Mesothelial cell of epicardium (in vitro differentiated cells): ENCODE measurements at regions not wholly inside any gene's neighbourhood (a gene's known extent, or its start where the extent isn't known, plus 50 kb on each side); places are given as distances from the start of the nearest gene placed in this dataset.

Source experiments
- DNase-seq, 2 experiments: peaks; one replicate each; pipeline ENCODE4 v3.0.0; 2021; ENCODE audit warnings: low spot score in 2 of 2; ENCODE audit not compliant: unreplicated experiment in 2 of 2
- H3K27ac Mint-ChIP-seq: 2 replicates; pipeline ENCODE4 v1.8.0; 2021; ENCODE audit warnings: mixed read lengths
- H3K27me3 Mint-ChIP-seq: 2 replicates; pipeline ENCODE4 v1.8.0; 2021; ENCODE audit warnings: low read depth, mixed read lengths
- H3K36me3 Mint-ChIP-seq: 2 replicates; pipeline ENCODE4 v1.8.0; 2021; ENCODE audit warnings: mixed read lengths
- H3K4me1 Mint-ChIP-seq: 2 replicates; pipeline ENCODE4 v1.8.0; 2021; ENCODE audit warnings: mixed read lengths
- H3K4me3 Mint-ChIP-seq: 2 replicates; pipeline ENCODE4 v1.8.0; 2021; ENCODE audit warnings: mild to moderate bottlenecking, moderate library complexity, mixed read lengths
- H3K9me3 Mint-ChIP-seq: 2 replicates; pipeline ENCODE4 v1.8.0; 2021; ENCODE audit warnings: mixed read lengths
- CTCF ChIP-seq: fragments of 200-600 bp; sonication (generic); IDR thresholded peaks from one replicate; pipeline ENCODE4 v1.5.0; 2021; ENCODE audit warnings: antibody characterized with exemption; ENCODE audit not compliant: unreplicated experiment

GRCh38 chr2:21261591-21261990 lies 137.8 kb downstream of the TDRD15 start:
- DNase-seq = no peak

GRCh38 chr2:21262426-21262940 lies 138.7 kb downstream of the TDRD15 start:
- TF ChIP-seq CTCF = no peak
- Mint-ChIP-seq H3K27me3 (no peaks in the 10 kb centered on the region), H3K4me1 (peaks cover 24% of the 10 kb centered on the region), H3K36me3 (no peaks in the 10 kb centered on the region), H3K27ac (no peak overlapping the region), H3K9me3 (no peaks in the 10 kb centered on the region), H3K4me3 (no peak overlapping the region)
- no peak for DNase-seq

More at GRCh38 chr2:21261591-21261990, 137.8 kb downstream of the TDRD15 start:
- Mint-ChIP-seq H3K27ac (no peak overlapping the region), H3K4me1 (peaks cover 24% of the 10 kb centered on the region), H3K27me3 (no peaks in the 10 kb centered on the region), H3K4me3 (no peak overlapping the region), H3K36me3 (no peaks in the 10 kb centered on the region), H3K9me3 (no peaks in the 10 kb centered on the region)
- no peak for TF ChIP-seq CTCF

- no peaks in the 10 kb centered on the region for H3K36me3 Mint-ChIP-seq
- H3K27me3 Mint-ChIP-seq = no peaks in the 10 kb centered on the region
- no peak for TF ChIP-seq CTCF
- H3K9me3 Mint-ChIP-seq = no peaks in the 10 kb centered on the region
- DNase-seq = no peak
- no peak overlapping the region for H3K27ac Mint-ChIP-seq
- H3K4me1 Mint-ChIP-seq = peaks cover 18% of the 10 kb centered on the region
- H3K4me3 Mint-ChIP-seq = no peak overlapping the region
Measured at GRCh38 chr2:21263622-21264021, 139.9 kb downstream of the TDRD15 start.

- Mint-ChIP-seq H3K9me3 (no peaks in the 10 kb centered on the region), H3K4me3 (no peak overlapping the region)
- DNase-seq = no peak
Measured at GRCh38 chr2:21265752-21266151, 142.0 kb downstream of the TDRD15 start.

GRCh38 chr2:21267232-21267835 lies 143.6 kb downstream of the TDRD15 start:
- DNase-seq = no peak
- no peak for TF ChIP-seq CTCF
- Mint-ChIP-seq H3K27me3 (no peaks in the 10 kb centered on the region), H3K4me1 (peaks cover 36% of the 10 kb centered on the region), H3K27ac (no peak overlapping the region), H3K4me3 (no peak overlapping the region), H3K9me3 (no peaks in the 10 kb centered on the region), H3K36me3 (no peaks in the 10 kb centered on the region)

More at GRCh38 chr2:21265752-21266151, 142.0 kb downstream of the TDRD15 start:
- Mint-ChIP-seq H3K27me3 (no peaks in the 10 kb centered on the region), H3K36me3 (no peaks in the 10 kb centered on the region), H3K27ac (no peak overlapping the region), H3K4me1 (peaks cover 36% of the 10 kb centered on the region)
- TF ChIP-seq CTCF = no peak
